Fibroblast of skin of back (primary cell): ENCODE measurements at regions not wholly inside any gene's neighbourhood (a gene's known extent, or its start where the extent isn't known, plus 50 kb on each side); places are given as distances from the start of the nearest gene placed in this dataset.
A peak's percentile ranks its signal among the peaks of the same experiment; 100 is the strongest.

Experiments used
- DNase-seq: peaks from one replicate; pipeline ENCODE4 v3.0.0-alpha.2; 2013

- peak; percentile 10 for DNase-seq
These were observed 118.4 kb upstream of the SLC7A1 start for GRCh38 chr13:29713839-29714238.

GRCh38 chr13:29711776-29712175, 116.3 kb upstream of the SLC7A1 start:
- no peak for DNase-seq

GRCh38 chr13:29710511-29710910, 115.0 kb upstream of the SLC7A1 start:
- no peak for DNase-seq

GRCh38 chr13:29709407-29710069, 114.0 kb upstream of the SLC7A1 start:
- DNase-seq: no peak

GRCh38 chr13:29707876-29708543, 112.5 kb upstream of the SLC7A1 start:
- DNase-seq: peak; percentile 59

GRCh38 chr13:29706923-29707322, 111.4 kb upstream of the SLC7A1 start:
- no peak for DNase-seq

GRCh38 chr13:29704648-29705047, 109.2 kb upstream of the SLC7A1 start:
- peak; percentile 25 for DNase-seq

GRCh38 chr13:29703421-29703820, 107.9 kb upstream of the SLC7A1 start:
- no peak for DNase-seq

- DNase-seq: peak; percentile 92
These were observed 107.4 kb upstream of the SLC7A1 start for GRCh38 chr13:29702912-29703351.

- no peak for DNase-seq
These were observed 102.6 kb upstream of the SLC7A1 start for GRCh38 chr13:29698106-29698505.

GRCh38 chr13:29696606-29697005, 101.1 kb upstream of the SLC7A1 start:
- DNase-seq: no peak

- no peak for DNase-seq
These were observed 97.9 kb upstream of the SLC7A1 start for GRCh38 chr13:29693275-29693945.

GRCh38 chr13:29689548-29689947, 94.1 kb upstream of the SLC7A1 start:
- DNase-seq: no peak

- no peak for DNase-seq
These were observed 92.7 kb upstream of the SLC7A1 start for GRCh38 chr13:29688193-29688592.

- DNase-seq: peak; percentile 37
These were observed 89.0 kb upstream of the SLC7A1 start for GRCh38 chr13:29684441-29684840.

- no peak for DNase-seq
These were observed 87.6 kb upstream of the SLC7A1 start for GRCh38 chr13:29683041-29683440.

GRCh38 chr13:29681864-29682263, 86.4 kb upstream of the SLC7A1 start:
- DNase-seq: no peak

GRCh38 chr13:29679396-29680053, 84.0 kb upstream of the SLC7A1 start:
- DNase-seq: no peak

- no peak for DNase-seq
These were observed 82.1 kb upstream of the SLC7A1 start for GRCh38 chr13:29677627-29678026.

GRCh38 chr13:29676941-29677452, 81.5 kb upstream of the SLC7A1 start:
- DNase-seq: peak; percentile 62

- DNase-seq: peak; percentile 86
These were observed 81.0 kb upstream of the SLC7A1 start for GRCh38 chr13:29676535-29676934.

GRCh38 chr13:29674532-29674931, 79.0 kb upstream of the SLC7A1 start:
- DNase-seq: peak; percentile 42

GRCh38 chr13:29664591-29664990, 69.1 kb upstream of the SLC7A1 start:
- DNase-seq: no peak
